Left ventricle myocardium inferior (tissue), 1 donor: ENCODE measurements at regions not wholly inside any gene's neighbourhood (a gene's known extent, or its start where the extent isn't known, plus 50 kb on each side); places are given as distances from the start of the nearest gene placed in this dataset.

Experiments used
- DNase-seq: peaks from one replicate; pipeline ENCODE4 v3.0.0-alpha.2; 2020
- H3K27ac ChIP-seq: fragments of 200-600 bp; replicated peaks from 2 replicates; pipeline ENCODE4 v1.8.0; 2021
- H3K27me3 ChIP-seq: fragments of 200-600 bp; 2 replicates; pipeline ENCODE4 v1.8.0; 2021; ENCODE audit warnings: low read depth
- H3K36me3 ChIP-seq: fragments of 200-600 bp; 2 replicates; pipeline ENCODE4 v1.8.0; 2021
- H3K4me1 ChIP-seq: fragments of 200-600 bp; 2 replicates; pipeline ENCODE4 v1.8.0; 2021
- H3K4me3 ChIP-seq: fragments of 200-600 bp; 2 replicates; pipeline ENCODE4 v1.8.0; 2021; ENCODE audit warnings: mild to moderate bottlenecking, moderate library complexity
- H3K9me3 ChIP-seq: fragments of 200-600 bp; replicated peaks from 2 replicates; pipeline ENCODE4 v1.8.0; 2021
- CTCF ChIP-seq: fragments of 200-600 bp; IDR thresholded peaks from 2 replicates; pipeline ENCODE4 v1.8.0; 2021; ENCODE audit warnings: antibody characterized with exemption, mild to moderate bottlenecking, borderline replicate concordance
- intact Hi-C: fragments of 100-400 bp; cut with micrococcal nuclease; formaldehyde crosslinking; loops from one replicate; pipeline ENCODE4 v1.11.0; 2022
- donor health status: DM: no; HTN: yes; CAD: no; lungs with severe emphysema.

- H3K36me3 ChIP-seq, result no peaks in the 10 kb centered on the region
- H3K4me3 ChIP-seq, result no peak overlapping the region
- intact Hi-C loops, result no loop called here
- H3K4me1 ChIP-seq, result no peaks in the 10 kb centered on the region
- DNase-seq, result no peak
- no peaks in the 10 kb centered on the region for H3K9me3 ChIP-seq
- no peak for TF ChIP-seq CTCF
- H3K27me3 ChIP-seq, result peaks cover 81% of the 10 kb centered on the region
- no peak overlapping the region for H3K27ac ChIP-seq
Observed at GRCh38 chr5:174610968-174611367, 113.4 kb upstream of the MSX2 start.

GRCh38 chr5:174612686-174613085, 111.7 kb upstream of the MSX2 start:
- DNase-seq, result no peak
- Histone ChIP-seq H3K4me3 (no peak overlapping the region), H3K36me3 (no peaks in the 10 kb centered on the region), H3K4me1 (no peaks in the 10 kb centered on the region), H3K9me3 (no peaks in the 10 kb centered on the region), H3K27ac (no peak overlapping the region), H3K27me3 (peaks cover 89% of the 10 kb centered on the region)
- intact Hi-C loops, result no loop called here
- TF ChIP-seq CTCF, result no peak

GRCh38 chr5:174614500-174615135, 109.8 kb upstream of the MSX2 start:
- Histone ChIP-seq H3K36me3 (no peaks in the 10 kb centered on the region), H3K27me3 (peaks cover 92% of the 10 kb centered on the region), H3K4me1 (no peaks in the 10 kb centered on the region), H3K9me3 (no peaks in the 10 kb centered on the region), H3K27ac (no peak overlapping the region), H3K4me3 (no peak overlapping the region)
- TF ChIP-seq CTCF, result no peak
- intact Hi-C loops, result no loop called here
- no peak for DNase-seq

GRCh38 chr5:174616036-174616435, 108.3 kb upstream of the MSX2 start:
- intact Hi-C loops, result no loop called here

GRCh38 chr5:174617285-174617684, 107.1 kb upstream of the MSX2 start:
- no peak overlapping the region for H3K27ac ChIP-seq
- H3K4me3 ChIP-seq, result no peak overlapping the region
- no peaks in the 10 kb centered on the region for H3K4me1 ChIP-seq
- H3K27me3 ChIP-seq, result peaks cover 100% of the 10 kb centered on the region
- intact Hi-C loops, result no loop called here
- no peaks in the 10 kb centered on the region for H3K9me3 ChIP-seq
- no peak for TF ChIP-seq CTCF
- DNase-seq, result no peak
- H3K36me3 ChIP-seq, result no peaks in the 10 kb centered on the region

More at GRCh38 chr5:174616036-174616435, 108.3 kb upstream of the MSX2 start:
- TF ChIP-seq CTCF, result no peak
- no peaks in the 10 kb centered on the region for H3K36me3 ChIP-seq
- no peak overlapping the region for H3K27ac ChIP-seq
- H3K4me3 ChIP-seq, result no peak overlapping the region
- no peak for DNase-seq
- H3K9me3 ChIP-seq, result no peaks in the 10 kb centered on the region
- no peaks in the 10 kb centered on the region for H3K4me1 ChIP-seq
- H3K27me3 ChIP-seq, result peaks cover 94% of the 10 kb centered on the region

- Histone ChIP-seq H3K36me3 (no peaks in the 10 kb centered on the region), H3K27me3 (peaks cover 100% of the 10 kb centered on the region), H3K9me3 (no peaks in the 10 kb centered on the region), H3K27ac (no peak overlapping the region), H3K4me3 (no peak overlapping the region), H3K4me1 (no peaks in the 10 kb centered on the region)
- intact Hi-C loops, result no loop called here
- TF ChIP-seq CTCF, result no peak
- no peak for DNase-seq
Observed at GRCh38 chr5:174617910-174618309, 106.5 kb upstream of the MSX2 start.
